D721Med (cell line): ENCODE measurements at regions not wholly inside any gene's neighbourhood (a gene's known extent, or its start where the extent isn't known, plus 50 kb on each side); places are given as distances from the start of the nearest gene placed in this dataset.

Source experiments
- DNase-seq: peaks from one replicate; pipeline ENCODE4 v3.0.0; 2011; ENCODE audit warnings: low spot score; ENCODE audit not compliant: insufficient read length
- FAIRE-seq: peaks from 2 replicates; lab custom pipeline; 2011; peaks lifted over from hg19 to GRCh38; lab: Jason Lieb, UNC
- CTCF ChIP-seq: IDR thresholded peaks from 2 replicates; pipeline ENCODE4 v1.5.1; 2012; ENCODE audit warnings: mild to moderate bottlenecking, control low read depth; ENCODE audit not compliant: insufficient read depth; ENCODE audit errors: missing control alignments

- TF ChIP-seq CTCF = no peak
- DNase-seq (no peak), FAIRE-seq (no peak)
Measured at GRCh38 chr6:121999456-122000065, 399.9 kb upstream of the HSF2 start.

GRCh38 chr6:122005661-122006060 is 393.8 kb upstream of the HSF2 start:
- TF ChIP-seq CTCF = no peak
- DNase-seq = no peak
- FAIRE-seq = no peak

GRCh38 chr6:122007339-122007738 is 392.1 kb upstream of the HSF2 start:
- FAIRE-seq = no peak
- DNase-seq = no peak
- no peak for TF ChIP-seq CTCF

- FAIRE-seq = no peak
- no peak for TF ChIP-seq CTCF
- no peak for DNase-seq
Measured at GRCh38 chr6:122008101-122008999, 391.1 kb upstream of the HSF2 start.

GRCh38 chr6:122009000-122009350 is 390.5 kb upstream of the HSF2 start:
- TF ChIP-seq CTCF = no peak
- DNase-seq (no peak), FAIRE-seq (no peak)

- FAIRE-seq (no peak), DNase-seq (no peak)
- TF ChIP-seq CTCF = no peak
Measured at GRCh38 chr6:122012578-122012977, 386.9 kb upstream of the HSF2 start.

- no peak for TF ChIP-seq CTCF
- FAIRE-seq = no peak
- DNase-seq = no peak
Measured at GRCh38 chr6:122014961-122015360, 384.5 kb upstream of the HSF2 start.
